Endometrium (tissue), 2 donors: ENCODE measurements at regions not wholly inside any gene's neighbourhood (a gene's known extent, or its start where the extent isn't known, plus 50 kb on each side); places are given as distances from the start of the nearest gene placed in this dataset.
"Not testable (repeated sequence)": the region's sequence is repeated elsewhere in the genome, so short reads cannot be mapped to it uniquely, and the experiment has no call there.

Source experiments
- FAIRE-seq: peaks from 2 replicates; lab custom pipeline; 2012; peaks lifted over from hg19 to GRCh38; lab: Jason Lieb, UNC
- donor health status: control.
- donor health status: control.

GRCh38 chr15:31179693-31180092 is 78.2 kb upstream of the TRPM1 start:
- FAIRE-seq = no peak

GRCh38 chr15:31193291-31193690 is 91.8 kb upstream of the TRPM1 start:
- FAIRE-seq = no peak

GRCh38 chr15:31195871-31196270 is 94.3 kb upstream of the TRPM1 start:
- no peak for FAIRE-seq

- FAIRE-seq = no peak
These were observed 96.2 kb upstream of the TRPM1 start for GRCh38 chr15:31197497-31198414.

- no peak for FAIRE-seq
These were observed 99.2 kb upstream of the TRPM1 start for GRCh38 chr15:31200735-31201151.

GRCh38 chr15:31202953-31203352 is 101.4 kb upstream of the TRPM1 start:
- FAIRE-seq = no peak

GRCh38 chr15:31203999-31204398 is 102.5 kb upstream of the TRPM1 start:
- FAIRE-seq = no peak

GRCh38 chr15:31206386-31207181 is 105.1 kb upstream of the TRPM1 start:
- no peak for FAIRE-seq

- no peak for FAIRE-seq
These were observed 105.7 kb upstream of the TRPM1 start for GRCh38 chr15:31207246-31207645.

GRCh38 chr15:31207861-31208260 is 106.3 kb upstream of the TRPM1 start:
- not testable (repeated sequence) for FAIRE-seq

GRCh38 chr15:31208817-31209216 is 107.3 kb upstream of the TRPM1 start:
- no peak for FAIRE-seq

GRCh38 chr15:31211353-31211752 is 109.8 kb upstream of the TRPM1 start:
- FAIRE-seq = no peak

- no peak for FAIRE-seq
These were observed 111.0 kb upstream of the TRPM1 start for GRCh38 chr15:31212326-31213080.

- no peak for FAIRE-seq
These were observed 112.3 kb upstream of the KLF13 start for GRCh38 chr15:31214158-31214863.

GRCh38 chr15:31214864-31215489 is 111.7 kb upstream of the KLF13 start:
- FAIRE-seq = no peak

- FAIRE-seq = no peak
These were observed 111.0 kb upstream of the KLF13 start for GRCh38 chr15:31215490-31216214.

- no peak for FAIRE-seq
These were observed 110.3 kb upstream of the KLF13 start for GRCh38 chr15:31216215-31216911.

- FAIRE-seq = no peak
These were observed 109.6 kb upstream of the KLF13 start for GRCh38 chr15:31217067-31217466.

GRCh38 chr15:31217566-31218270 is 108.9 kb upstream of the KLF13 start:
- no peak for FAIRE-seq
